ENCODE measurements at regions not wholly inside any gene's neighbourhood (a gene's known extent, or its start where the extent isn't known, plus 50 kb on each side); places are given as distances from the start of the nearest gene placed in this dataset.

- no peaks in the 10 kb centered on the region for H3F3A ChIP-seq (ENCODE audit: insufficient read depth, low read length)
- H3K4me3 ChIP-seq (ENCODE audit: low read depth, low read length, poor library complexity, severe bottlenecking): no peak overlapping the region
- no peak overlapping the region for H3K4me2 ChIP-seq (ENCODE audit: low read length)
- no peaks in the 10 kb centered on the region for H3K4me1 ChIP-seq (ENCODE audit: insufficient read depth, low read length, severe bottlenecking)
- H3K9me2 ChIP-seq (ENCODE audit: low read depth, low read length): no peaks in the 10 kb centered on the region
- no peaks in the 10 kb centered on the region for H3K36me3 ChIP-seq (ENCODE audit: insufficient read depth, low read length)
- H3K27me3 ChIP-seq (ENCODE audit: insufficient read depth, low read length): no peaks in the 10 kb centered on the region
- no peak overlapping the region for H3K27ac ChIP-seq (ENCODE audit: low read depth, low read length, poor library complexity, severe bottlenecking)
- H2AFZ ChIP-seq (ENCODE audit: low read length): no peak overlapping the region
- no peak overlapping the region for H3K9ac ChIP-seq (ENCODE audit: low read length)
- TF ChIP-seq EZH2 (IDR thresholded peaks at IDR 0.05; ENCODE audit: borderline replicate concordance, low read length) (no peak), CTCF (IDR thresholded peaks at IDR 0.05; ENCODE audit: low read length) (no peak)
- H3K9me3 ChIP-seq (ENCODE audit: low read length): no peaks in the 10 kb centered on the region
- H4K20me1 ChIP-seq (ENCODE audit: insufficient read depth, low read length): no peaks in the 10 kb centered on the region
- H3K79me2 ChIP-seq (ENCODE audit: insufficient read depth, low read length): no peaks in the 10 kb centered on the region
These were observed 334.1 kb downstream of the ZNF674 start for GRCh38 chrX:46211079-46211478.

- Histone ChIP-seq H3K4me2 (ENCODE audit: low read length) (no peak overlapping the region), H3K79me2 (ENCODE audit: insufficient read depth, low read length) (no peaks in the 10 kb centered on the region), H3K9ac (ENCODE audit: low read length) (no peak overlapping the region), H4K20me1 (ENCODE audit: insufficient read depth, low read length) (no peaks in the 10 kb centered on the region), H3K36me3 (ENCODE audit: insufficient read depth, low read length) (no peaks in the 10 kb centered on the region), H3K4me3 (ENCODE audit: low read depth, low read length, poor library complexity, severe bottlenecking) (no peak overlapping the region), H3F3A (ENCODE audit: insufficient read depth, low read length) (no peaks in the 10 kb centered on the region), H2AFZ (ENCODE audit: low read length) (no peak overlapping the region), H3K27me3 (ENCODE audit: insufficient read depth, low read length) (no peaks in the 10 kb centered on the region), H3K9me3 (ENCODE audit: low read length) (no peaks in the 10 kb centered on the region), H3K9me2 (ENCODE audit: low read depth, low read length) (no peaks in the 10 kb centered on the region), H3K4me1 (ENCODE audit: insufficient read depth, low read length, severe bottlenecking) (no peaks in the 10 kb centered on the region), H3K27ac (ENCODE audit: low read depth, low read length, poor library complexity, severe bottlenecking) (no peak overlapping the region)
- TF ChIP-seq CTCF (IDR thresholded peaks at IDR 0.05; ENCODE audit: low read length) (no peak), EZH2 (IDR thresholded peaks at IDR 0.05; ENCODE audit: borderline replicate concordance, low read length) (no peak)
These were observed 335.5 kb downstream of the ZNF674 start for GRCh38 chrX:46209768-46210167.

DNA sequence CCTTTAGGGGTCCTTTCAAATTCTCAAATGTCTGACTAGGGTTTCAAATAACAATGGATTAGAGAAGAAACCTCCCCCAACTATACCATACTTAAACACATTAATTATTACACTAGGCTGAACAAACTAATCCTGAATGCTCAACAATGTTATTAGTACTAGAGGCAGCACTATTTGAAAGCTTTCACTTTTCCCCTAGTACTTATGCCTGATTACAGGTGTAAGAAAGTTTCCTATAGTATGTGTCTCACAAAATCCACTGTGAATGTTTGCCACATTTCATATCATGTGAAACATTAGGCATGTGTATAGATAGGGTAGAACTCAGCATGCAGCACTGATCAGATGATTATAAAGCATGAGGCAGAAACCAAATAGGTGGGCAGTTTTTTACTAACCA lies 336.2 kb downstream of the ZNF674 start:
- TF ChIP-seq EZH2 (IDR thresholded peaks at IDR 0.05; ENCODE audit: borderline replicate concordance, low read length) (no peak), CTCF (IDR thresholded peaks at IDR 0.05; ENCODE audit: low read length) (no peak)
- Histone ChIP-seq H3K4me2 (ENCODE audit: low read length) (no peak overlapping the region), H3K9ac (ENCODE audit: low read length) (no peak overlapping the region), H3F3A (ENCODE audit: insufficient read depth, low read length) (no peaks in the 10 kb centered on the region), H3K4me1 (ENCODE audit: insufficient read depth, low read length, severe bottlenecking) (no peaks in the 10 kb centered on the region), H3K79me2 (ENCODE audit: insufficient read depth, low read length) (no peaks in the 10 kb centered on the region), H3K9me2 (ENCODE audit: low read depth, low read length) (no peaks in the 10 kb centered on the region), H3K27ac (ENCODE audit: low read depth, low read length, poor library complexity, severe bottlenecking) (no peak overlapping the region), H3K9me3 (ENCODE audit: low read length) (no peaks in the 10 kb centered on the region), H3K27me3 (ENCODE audit: insufficient read depth, low read length) (no peaks in the 10 kb centered on the region), H4K20me1 (ENCODE audit: insufficient read depth, low read length) (no peaks in the 10 kb centered on the region), H3K36me3 (ENCODE audit: insufficient read depth, low read length) (no peaks in the 10 kb centered on the region), H3K4me3 (ENCODE audit: low read depth, low read length, poor library complexity, severe bottlenecking) (no peak overlapping the region), H2AFZ (ENCODE audit: low read length) (no peak overlapping the region)

Data from OCI-LY1 (cell line).